ENCODE measurements at regions not wholly inside any gene's neighbourhood (a gene's known extent, or its start where the extent isn't known, plus 50 kb on each side); places are given as distances from the start of the nearest gene placed in this dataset.

- TF ChIP-seq CTCF (IDR thresholded peaks at IDR 0.05), result no peak
- TF ChIP-seq POLR2AphosphoS5 (IDR thresholded peaks at IDR 0.05; ENCODE audit: low read depth, low read length), result no peak
- TF ChIP-seq REST (IDR thresholded peaks at IDR 0.05; ENCODE audit: low read depth, low read length), result no peak
- no peak for TF ChIP-seq FOXJ3 (CRISPR knock-in tag; IDR thresholded peaks at IDR 0.05)
- TF ChIP-seq USF1 (IDR thresholded peaks at IDR 0.05; ENCODE audit: borderline replicate concordance, low read depth), result no peak
- TF ChIP-seq EP300 (IDR thresholded peaks at IDR 0.05; ENCODE audit: borderline replicate concordance in 1 of 2, low read depth in 1 of 2, low read length in 1 of 2), result no peak
- no peak for TF ChIP-seq SMC3 (IDR thresholded peaks at IDR 0.05; ENCODE audit: low read depth, low read length)
- TF ChIP-seq MXI1 (IDR thresholded peaks at IDR 0.05; ENCODE audit: low read depth, low read length), result no peak
- TF ChIP-seq MAX (IDR thresholded peaks at IDR 0.05; ENCODE audit: low read depth), result no peak
These were observed 236.0 kb upstream of the SLIT2 start for GRCh38 chr4:20015636-20016224.

All from SK-N-SH (cell line).